HUDEP-2 (cell line): ENCODE measurements at regions not wholly inside any gene's neighbourhood (a gene's known extent, or its start where the extent isn't known, plus 50 kb on each side); places are given as distances from the start of the nearest gene placed in this dataset.
"Not testable (repeated sequence)": the region's sequence is repeated elsewhere in the genome, so short reads cannot be mapped to it uniquely, and the experiment has no call there.

Source experiments
- DNase-seq, 76 experiments: peaks; one replicate each; lab custom pipeline; 2025; ENCODE audit not compliant: unreplicated experiment in 76 of 76; lab: John Stamatoyannopoulos, UW

- DNase-seq = peak in 2 of 76 experiments; percentile 1 to 33
Observed at GRCh38 chr4:169934794-169935429, 91.3 kb downstream of the MFAP3L start.

- no peak for DNase-seq
Observed at GRCh38 chr4:169933531-169933930, 92.7 kb downstream of the MFAP3L start.

- DNase-seq = no peak
Observed at GRCh38 chr4:169931964-169932363, 94.2 kb downstream of the MFAP3L start.

- DNase-seq = not testable (repeated sequence)
Observed at GRCh38 chr4:169930755-169931154, 95.4 kb downstream of the MFAP3L start.

GRCh38 chr4:169927280-169927679 lies 98.9 kb downstream of the MFAP3L start:
- no peak for DNase-seq

- no peak for DNase-seq
Observed at GRCh38 chr4:169925678-169926077, 100.5 kb downstream of the MFAP3L start.

- DNase-seq = no peak
Observed at GRCh38 chr4:169922632-169923276, 103.4 kb downstream of the MFAP3L start.

GRCh38 chr4:169921732-169922131 lies 104.5 kb downstream of the MFAP3L start:
- no peak for DNase-seq

- DNase-seq = no peak
Observed at GRCh38 chr4:169921237-169921636, 105.0 kb downstream of the MFAP3L start.

- DNase-seq = not testable (repeated sequence)
Observed at GRCh38 chr4:169919194-169920124, 106.7 kb downstream of the MFAP3L start.

GRCh38 chr4:169915545-169915944 lies 110.7 kb downstream of the MFAP3L start:
- DNase-seq = no peak

GRCh38 chr4:169914866-169915265 lies 111.3 kb downstream of the MFAP3L start:
- no peak for DNase-seq

- no peak for DNase-seq
Observed at GRCh38 chr4:169912996-169913395, 113.2 kb downstream of the MFAP3L start.

- no peak for DNase-seq
Observed at GRCh38 chr4:169909897-169910296, 116.3 kb downstream of the MFAP3L start.

GRCh38 chr4:169909479-169909878 lies 116.7 kb downstream of the MFAP3L start:
- DNase-seq = no peak

- DNase-seq = no peak
Observed at GRCh38 chr4:169907705-169908104, 118.5 kb downstream of the MFAP3L start.

- DNase-seq = no peak
Observed at GRCh38 chr4:169906821-169907220, 119.4 kb downstream of the MFAP3L start.

- DNase-seq = no peak
Observed at GRCh38 chr4:169906104-169906503, 120.1 kb downstream of the MFAP3L start.

GRCh38 chr4:169902658-169903345 lies 123.4 kb downstream of the MFAP3L start:
- DNase-seq = peak in 1 of 76 experiments; percentile 2

- no peak for DNase-seq
Observed at GRCh38 chr4:169900241-169900845, 125.9 kb downstream of the MFAP3L start.
